Fibroblast of gingiva (primary cell): ENCODE measurements at regions not wholly inside any gene's neighbourhood (a gene's known extent, or its start where the extent isn't known, plus 50 kb on each side); places are given as distances from the start of the nearest gene placed in this dataset.
A peak's percentile ranks its signal among the peaks of the same experiment; 100 is the strongest.

Experiments used
- DNase-seq: peaks from one replicate; pipeline ENCODE4 v3.0.0-alpha.2; 2011; ENCODE audit warnings: low read depth

DNA sequence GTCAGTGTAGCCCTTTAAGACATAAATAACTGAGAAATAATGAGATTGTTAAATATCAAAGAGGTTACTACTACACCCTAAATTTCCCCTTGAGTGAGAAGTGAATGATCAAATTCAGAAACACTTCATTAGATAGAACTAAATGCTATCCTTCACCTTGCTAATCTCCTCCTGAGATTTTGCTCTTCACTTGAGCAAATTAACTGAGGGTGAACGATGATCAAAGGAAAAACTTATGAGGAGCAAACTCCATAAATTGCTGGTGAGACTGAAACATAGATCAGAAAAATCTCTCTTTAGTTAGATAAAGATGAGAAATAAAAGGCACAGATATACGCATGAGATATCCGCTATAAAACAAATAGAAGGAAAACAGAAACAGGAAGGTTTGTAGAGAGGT lies 63.1 kb upstream of the TANC1 start:
- DNase-seq = no peak

GRCh38 chr2:158905784-158906183 lies 62.7 kb upstream of the TANC1 start:
- no peak for DNase-seq

GRCh38 chr2:158907926-158908456 lies 60.4 kb upstream of the TANC1 start:
- DNase-seq = no peak

DNA sequence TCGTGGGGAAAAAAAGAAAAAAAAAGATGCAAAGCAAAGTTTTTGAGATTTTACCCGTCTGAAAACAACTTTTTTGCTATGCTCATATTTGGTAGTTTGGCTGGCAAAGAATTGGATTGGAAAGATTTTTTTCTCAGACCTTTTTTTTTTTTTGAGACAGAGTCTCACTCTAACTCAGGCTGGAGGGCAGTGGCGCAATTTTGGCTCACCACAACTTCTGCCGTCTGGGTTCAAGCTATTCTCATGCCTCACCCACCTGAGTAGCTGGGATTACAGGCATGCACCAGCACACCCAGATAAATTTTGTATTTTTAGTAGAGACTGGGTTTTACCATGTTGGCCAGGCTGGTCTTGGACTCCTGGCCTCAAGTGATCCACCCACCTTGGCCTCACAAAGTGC lies 56.3 kb upstream of the TANC1 start:
- DNase-seq = no peak

DNA sequence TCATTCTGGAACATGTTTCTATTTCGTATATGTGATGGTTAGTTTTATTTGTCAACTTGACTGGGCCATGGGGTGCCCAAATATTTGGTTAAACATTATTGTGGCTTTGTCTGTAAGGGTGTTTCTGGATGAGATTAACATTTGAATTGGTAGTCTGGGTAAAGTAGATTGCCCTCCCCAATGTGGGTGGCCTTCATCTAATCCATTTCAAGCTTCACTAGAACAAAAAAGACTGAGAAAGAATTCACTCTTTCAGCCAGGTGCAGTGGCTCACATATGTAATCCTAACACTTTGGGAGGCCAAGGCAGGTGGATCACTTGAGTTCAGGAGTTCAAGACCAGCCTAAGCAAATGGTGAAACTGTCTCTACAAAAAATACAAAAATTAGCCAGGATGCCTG lies 55.7 kb upstream of the TANC1 start:
- DNase-seq = no peak

DNA sequence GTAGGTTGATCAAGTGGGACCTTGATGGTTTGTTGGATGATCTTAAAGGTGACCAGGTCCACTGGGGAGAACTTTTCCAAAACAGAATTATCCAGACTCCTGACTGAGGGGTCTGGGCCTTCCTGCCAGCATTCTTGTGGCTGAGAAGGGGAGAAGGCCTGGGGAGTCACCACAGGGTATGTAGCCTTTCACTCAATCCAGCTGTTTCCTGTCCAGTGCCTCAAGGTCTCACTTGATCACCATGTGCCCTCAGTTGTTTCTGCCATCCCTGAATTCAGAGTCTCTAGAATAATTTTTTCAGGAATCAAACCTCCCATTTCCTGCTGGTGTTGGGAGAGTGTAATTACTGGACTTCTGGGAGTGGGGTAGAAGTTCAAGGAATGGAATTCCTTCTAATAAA lies 54.4 kb upstream of the TANC1 start:
- DNase-seq = no peak

GRCh38 chr2:158914731-158915130 lies 53.7 kb upstream of the TANC1 start:
- DNase-seq = peak; percentile 29

DNA sequence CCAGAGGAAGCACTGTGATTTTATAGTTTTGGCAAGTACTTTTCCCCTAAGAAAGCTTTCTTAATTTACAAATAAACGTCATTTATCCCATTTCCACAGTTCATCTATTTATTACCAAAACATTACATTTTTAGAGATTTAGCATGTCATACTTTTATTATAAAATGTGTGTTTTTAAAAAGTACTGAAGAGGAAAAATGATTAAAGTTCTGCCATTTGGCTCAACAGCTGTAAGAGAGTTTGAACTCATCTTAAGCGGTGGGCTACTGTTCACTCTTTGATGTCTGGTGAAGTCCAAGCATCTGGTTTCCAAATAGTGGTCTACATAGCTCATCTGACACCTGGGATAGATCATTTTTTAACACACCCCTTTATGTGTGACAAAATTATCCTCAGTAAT lies 51.3 kb upstream of the TANC1 start:
- no peak for DNase-seq

DNA sequence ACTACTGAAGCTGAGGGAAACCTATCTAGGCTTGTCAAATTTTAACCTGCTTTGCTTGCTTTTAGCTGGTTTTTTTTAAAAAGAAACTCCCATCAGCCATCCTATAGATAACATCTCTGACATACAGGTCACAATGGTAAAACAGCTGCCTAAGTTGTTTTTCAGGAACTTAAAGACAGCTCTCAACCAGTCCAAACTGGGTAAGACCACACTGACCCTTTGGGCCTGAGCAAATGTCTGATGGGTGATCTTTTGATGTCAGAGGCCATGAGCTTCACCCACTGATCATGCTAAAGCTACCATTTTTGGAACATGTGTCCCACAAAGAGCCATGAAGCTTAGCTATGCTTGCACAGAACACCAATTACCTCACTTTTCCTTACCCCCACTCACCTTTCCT lies 50.0 kb upstream of the TANC1 start:
- no peak for DNase-seq
